ENCODE measurements at regions not wholly inside any gene's neighbourhood (a gene's known extent, or its start where the extent isn't known, plus 50 kb on each side); places are given as distances from the start of the nearest gene placed in this dataset.

- no peak overlapping the region for H3K4me2 ChIP-seq (ENCODE audit: low read length)
- H3K36me3 ChIP-seq (ENCODE audit: insufficient read depth, low read length) = no peaks in the 10 kb centered on the region
- H3K27me3 ChIP-seq (ENCODE audit: insufficient read depth, low read length) = no peaks in the 10 kb centered on the region; the same call in 1 of the 2 replicates
Observed at GRCh38 chr17:63314761-63315160, 131.3 kb downstream of the CYB561 start.

GRCh38 chr17:63316100-63316499 lies 130.0 kb downstream of the CYB561 start:
- Histone ChIP-seq H3K27ac (ENCODE audit: low read depth, low read length, poor library complexity, severe bottlenecking) (no peak overlapping the region), H4K20me1 (ENCODE audit: insufficient read depth, low read length) (no peaks in the 10 kb centered on the region), H3F3A (ENCODE audit: insufficient read depth, low read length) (no peaks in the 10 kb centered on the region), H3K4me1 (ENCODE audit: insufficient read depth, low read length, severe bottlenecking) (no peaks in the 10 kb centered on the region), H3K79me2 (ENCODE audit: insufficient read depth, low read length) (no peaks in the 10 kb centered on the region), H3K9me3 (ENCODE audit: low read length) (no peaks in the 10 kb centered on the region), H3K4me2 (ENCODE audit: low read length) (no peak overlapping the region), H2AFZ (ENCODE audit: low read length) (no peak overlapping the region), H3K4me3 (ENCODE audit: low read depth, low read length, poor library complexity, severe bottlenecking) (no peak overlapping the region), H3K9ac (ENCODE audit: low read length) (no peak overlapping the region), H3K9me2 (ENCODE audit: low read depth, low read length) (no peaks in the 10 kb centered on the region), H3K36me3 (ENCODE audit: insufficient read depth, low read length) (no peaks in the 10 kb centered on the region), H3K27me3 (ENCODE audit: insufficient read depth, low read length) (no peaks in the 10 kb centered on the region)
- TF ChIP-seq EZH2 (IDR thresholded peaks at IDR 0.05; ENCODE audit: borderline replicate concordance, low read length) (no peak), CTCF (IDR thresholded peaks at IDR 0.05; ENCODE audit: low read length) (no peak)

More at GRCh38 chr17:63314761-63315160, 131.3 kb downstream of the CYB561 start:
- Histone ChIP-seq H3K79me2 (ENCODE audit: insufficient read depth, low read length) (no peaks in the 10 kb centered on the region), H3K9me2 (ENCODE audit: low read depth, low read length) (no peaks in the 10 kb centered on the region), H3K9me3 (ENCODE audit: low read length) (no peaks in the 10 kb centered on the region), H3K9ac (ENCODE audit: low read length) (no peak overlapping the region), H3F3A (ENCODE audit: insufficient read depth, low read length) (no peaks in the 10 kb centered on the region), H3K27ac (ENCODE audit: low read depth, low read length, poor library complexity, severe bottlenecking) (no peak overlapping the region), H3K4me3 (ENCODE audit: low read depth, low read length, poor library complexity, severe bottlenecking) (no peak overlapping the region), H4K20me1 (ENCODE audit: insufficient read depth, low read length) (no peaks in the 10 kb centered on the region), H3K4me1 (ENCODE audit: insufficient read depth, low read length, severe bottlenecking) (no peaks in the 10 kb centered on the region), H2AFZ (ENCODE audit: low read length) (no peak overlapping the region)
- TF ChIP-seq CTCF (IDR thresholded peaks at IDR 0.05; ENCODE audit: low read length) (no peak), EZH2 (IDR thresholded peaks at IDR 0.05; ENCODE audit: borderline replicate concordance, low read length) (no peak)

GRCh38 chr17:63317166-63317840 lies 128.8 kb downstream of the CYB561 start:
- H3K27ac ChIP-seq (ENCODE audit: low read depth, low read length, poor library complexity, severe bottlenecking) = no peak overlapping the region
- TF ChIP-seq CTCF (IDR thresholded peaks at IDR 0.05; ENCODE audit: low read length) = no peak
- no peak for TF ChIP-seq EZH2 (IDR thresholded peaks at IDR 0.05; ENCODE audit: borderline replicate concordance, low read length)
- no peaks in the 10 kb centered on the region for H3K27me3 ChIP-seq (ENCODE audit: insufficient read depth, low read length)
- H3K4me3 ChIP-seq (ENCODE audit: low read depth, low read length, poor library complexity, severe bottlenecking) = no peak overlapping the region
- H3K4me1 ChIP-seq (ENCODE audit: insufficient read depth, low read length, severe bottlenecking) = no peaks in the 10 kb centered on the region
- no peaks in the 10 kb centered on the region for H3K36me3 ChIP-seq (ENCODE audit: insufficient read depth, low read length)
- no peaks in the 10 kb centered on the region for H4K20me1 ChIP-seq (ENCODE audit: insufficient read depth, low read length)
- H3K79me2 ChIP-seq (ENCODE audit: insufficient read depth, low read length) = no peaks in the 10 kb centered on the region
- no peak overlapping the region for H3K9ac ChIP-seq (ENCODE audit: low read length)
- H3K9me2 ChIP-seq (ENCODE audit: low read depth, low read length) = no peaks in the 10 kb centered on the region
- no peaks in the 10 kb centered on the region for H3F3A ChIP-seq (ENCODE audit: insufficient read depth, low read length)
- H2AFZ ChIP-seq (ENCODE audit: low read length) = no peak overlapping the region
- H3K9me3 ChIP-seq (ENCODE audit: low read length) = no peaks in the 10 kb centered on the region
- no peak overlapping the region for H3K4me2 ChIP-seq (ENCODE audit: low read length)
